Calu3 (cell line): ENCODE measurements at regions not wholly inside any gene's neighbourhood (a gene's known extent, or its start where the extent isn't known, plus 50 kb on each side); places are given as distances from the start of the nearest gene placed in this dataset.

Experiments
- BruUV-seq: library from RNA; stranded (reverse); fragments of 400-500 nt; replicated peaks from 2 replicates; lab custom pipeline; 2021; lab: Mats Ljungman, UMichigan
- CTCF ChIA-PET: fragments of 300-600 bp; sonication (Branson Sonifier 250); formaldehyde crosslinking; loops from one replicate; lab custom pipeline; 2022; ENCODE audit warnings: antibody characterized with exemption; lab: Charles Lee
- DNase-seq: peaks from one replicate; pipeline ENCODE4 v3.0.0; 2022
- H3K27ac Mint-ChIP-seq: one replicate; pipeline ENCODE4 v1.8.0; 2022; ENCODE audit warnings: mixed read lengths; ENCODE audit not compliant: unreplicated experiment
- H3K27me3 Mint-ChIP-seq: one replicate; pipeline ENCODE4 v1.8.0; 2022; ENCODE audit warnings: mixed read lengths; ENCODE audit not compliant: unreplicated experiment
- H3K36me3 Mint-ChIP-seq: one replicate; pipeline ENCODE4 v1.8.0; 2022; ENCODE audit warnings: mild to moderate bottlenecking, moderate library complexity, mixed read lengths; ENCODE audit not compliant: insufficient read depth, unreplicated experiment
- H3K4me1 Mint-ChIP-seq: one replicate; pipeline ENCODE4 v1.8.0; 2022; ENCODE audit warnings: mild to moderate bottlenecking, low read depth, mixed read lengths; ENCODE audit not compliant: unreplicated experiment
- H3K4me3 Mint-ChIP-seq: one replicate; pipeline ENCODE4 v1.8.0; 2022; ENCODE audit warnings: mild to moderate bottlenecking, low read depth, moderate library complexity, mixed read lengths; ENCODE audit not compliant: unreplicated experiment
- H3K9me3 Mint-ChIP-seq: one replicate; pipeline ENCODE4 v1.8.0; 2022; ENCODE audit warnings: low read depth, mixed read lengths; ENCODE audit not compliant: unreplicated experiment
- CTCF ChIP-seq: fragments of 200-600 bp; IDR thresholded peaks from one replicate; pipeline ENCODE4 v1.8.0; 2022; ENCODE audit warnings: antibody characterized with exemption; ENCODE audit not compliant: unreplicated experiment
- intact Hi-C: fragments of 100-400 bp; cut with micrococcal nuclease; formaldehyde crosslinking; loops from one replicate; pipeline ENCODE4 v1.10.0; 2022; ENCODE audit not compliant: unreplicated experiment

GRCh38 chr22:22713416-22713815 is 69.0 kb downstream of the GGTLC2 start:
- Mint-ChIP-seq H3K4me1 (peaks cover 20% of the 10 kb centered on the region), H3K36me3 (no peaks in the 10 kb centered on the region), H3K4me3 (no peak overlapping the region), H3K9me3 (no peaks in the 10 kb centered on the region), H3K27ac (no peak overlapping the region), H3K27me3 (no peaks in the 10 kb centered on the region)
- TF ChIP-seq CTCF: no peak
- intact Hi-C loops: no loop called here
- CTCF ChIA-PET: no interaction called here
- no TSS peak for BruUV-seq
- DNase-seq: no peak

DNA sequence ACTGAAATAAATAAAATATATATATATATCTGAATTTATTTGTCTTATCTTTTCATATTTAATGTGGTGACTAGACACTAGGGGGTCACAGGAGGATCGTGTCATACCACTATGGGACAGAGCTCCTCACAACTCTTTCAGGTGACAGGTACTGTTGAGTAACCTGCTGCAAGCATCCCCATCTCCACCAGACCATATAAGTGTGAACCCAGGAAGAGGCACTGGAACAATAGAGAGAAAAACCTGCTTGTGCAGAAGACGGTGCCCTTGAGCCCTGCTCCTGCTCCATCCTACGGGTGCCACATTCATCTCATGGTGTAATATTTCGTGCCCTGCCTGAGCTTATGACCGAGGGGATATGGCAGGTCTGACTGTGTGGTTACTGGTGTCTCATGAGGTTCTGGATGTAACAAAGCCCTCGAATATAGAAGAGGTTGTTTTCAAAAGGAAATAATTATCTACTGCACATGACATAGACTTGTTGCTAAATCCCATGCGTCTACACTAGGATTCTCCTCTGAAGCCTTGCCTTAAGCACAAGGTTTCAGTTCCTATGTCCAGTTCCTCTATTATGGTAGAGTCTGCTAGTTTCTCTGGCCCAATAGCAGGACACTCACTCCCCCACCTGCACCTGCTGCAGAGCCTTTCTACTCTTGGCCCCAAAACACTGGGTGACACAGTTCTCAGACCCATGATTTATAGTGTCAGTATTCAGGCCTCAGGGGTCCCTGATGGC is 70.4 kb downstream of the GGTLC2 start:
- Mint-ChIP-seq H3K4me3 (no peak overlapping the region), H3K9me3 (no peaks in the 10 kb centered on the region), H3K27me3 (no peaks in the 10 kb centered on the region), H3K4me1 (peaks cover 23% of the 10 kb centered on the region), H3K27ac (no peak overlapping the region), H3K36me3 (no peaks in the 10 kb centered on the region)
- CTCF ChIA-PET: no interaction called here
- no TSS peak for BruUV-seq
- DNase-seq: no peak
- intact Hi-C loops: no loop called here
- no peak for TF ChIP-seq CTCF

DNA sequence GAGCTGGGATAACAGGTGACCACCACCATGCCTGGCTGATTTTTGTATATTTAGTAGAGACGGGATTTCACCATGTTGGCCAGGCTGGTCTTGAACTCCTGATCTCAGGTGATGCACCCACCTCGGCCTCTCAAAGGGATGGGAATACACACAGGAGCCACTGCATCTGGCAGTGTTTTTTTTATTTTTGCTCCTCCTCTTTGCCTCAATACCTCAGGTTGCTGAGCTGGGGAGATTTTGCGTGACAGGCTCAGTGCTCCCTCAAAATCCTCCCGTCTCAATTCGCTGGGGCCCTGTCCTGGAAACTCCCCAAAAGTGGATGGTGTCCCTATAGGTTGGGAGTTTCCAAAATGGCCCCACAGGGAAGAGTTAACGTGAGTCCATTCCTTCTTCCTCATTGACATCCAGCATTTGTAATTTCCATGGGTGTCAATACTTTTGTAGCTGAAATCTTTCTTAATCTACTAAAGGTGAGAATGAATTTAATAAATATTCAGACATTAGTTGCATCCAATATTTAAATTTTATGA is 71.8 kb downstream of the GGTLC2 start:
- Mint-ChIP-seq H3K27me3 (no peaks in the 10 kb centered on the region), H3K36me3 (no peaks in the 10 kb centered on the region), H3K9me3 (no peaks in the 10 kb centered on the region), H3K4me3 (no peak overlapping the region), H3K4me1 (peaks cover 20% of the 10 kb centered on the region), H3K27ac (no peak overlapping the region)
- no TSS peak for BruUV-seq
- no peak for DNase-seq
- intact Hi-C loops: no loop called here
- TF ChIP-seq CTCF: no peak
- CTCF ChIA-PET: no interaction called here

DNA sequence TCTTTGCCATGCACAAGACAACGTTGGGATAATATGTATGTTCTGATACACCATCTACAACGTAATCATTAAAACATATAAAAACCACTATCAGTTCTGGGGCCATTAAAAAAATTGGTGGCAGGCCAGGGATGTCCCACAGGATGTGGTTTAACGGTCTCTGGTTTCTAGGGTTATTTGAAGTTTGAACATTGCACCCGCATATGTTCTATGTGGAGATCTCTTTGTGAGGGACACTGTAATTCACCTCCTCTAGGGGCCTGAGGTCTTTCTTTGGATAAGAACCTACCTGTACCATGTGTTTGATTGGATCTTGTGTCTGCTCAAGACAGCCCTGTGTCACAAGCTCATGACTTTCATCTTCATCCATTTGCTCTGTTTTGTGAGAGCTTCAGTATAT is 73.2 kb downstream of the GGTLC2 start:
- H3K4me3 Mint-ChIP-seq: no peak overlapping the region

More for the DNA sequence above, 73.2 kb downstream of the GGTLC2 start:
- Mint-ChIP-seq H3K36me3 (no peaks in the 10 kb centered on the region), H3K27me3 (no peaks in the 10 kb centered on the region), H3K27ac (no peak overlapping the region), H3K4me1 (peaks cover 25% of the 10 kb centered on the region), H3K9me3 (no peaks in the 10 kb centered on the region)
- no peak for TF ChIP-seq CTCF
- intact Hi-C loops: no loop called here
- DNase-seq: no peak
- CTCF ChIA-PET: no interaction called here
- no TSS peak for BruUV-seq
